ENCODE measurements at regions not wholly inside any gene's neighbourhood (a gene's known extent, or its start where the extent isn't known, plus 50 kb on each side); places are given as distances from the start of the nearest gene placed in this dataset.
"Not testable (repeated sequence)": the region's sequence is repeated elsewhere in the genome, so short reads cannot be mapped to it uniquely, and the experiment has no call there.

DNA sequence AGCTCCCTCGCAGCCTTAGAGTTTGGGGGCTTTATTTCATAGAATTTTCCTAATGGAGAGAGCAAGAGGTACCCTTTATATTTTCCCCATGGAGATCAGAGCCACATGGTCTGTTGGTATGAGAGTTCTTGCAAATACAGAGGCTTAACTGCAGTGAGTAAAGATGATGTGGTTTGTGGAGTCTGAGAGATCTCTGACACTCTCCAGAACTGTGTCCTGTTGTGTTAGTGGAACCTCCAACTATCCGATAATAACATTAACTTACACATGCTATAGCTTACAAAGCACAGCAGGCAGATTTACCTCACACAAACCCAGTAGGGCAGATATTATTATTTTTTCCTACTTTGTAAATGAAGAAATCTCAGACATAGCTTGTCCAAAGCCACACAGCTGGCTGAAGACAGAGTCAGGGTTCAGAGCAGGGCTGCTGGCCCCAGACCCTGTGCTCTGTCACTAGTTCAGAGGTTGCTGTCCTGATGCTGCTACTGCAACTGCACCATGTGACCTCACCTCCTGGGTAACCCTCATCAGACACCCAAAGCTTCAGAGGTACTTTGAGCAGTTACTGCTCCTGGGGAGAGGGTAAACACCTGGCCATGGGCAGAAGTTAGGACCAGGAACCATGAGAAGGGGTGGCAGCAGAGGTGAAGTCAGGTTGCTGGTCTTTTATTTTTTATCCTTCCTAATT, 384.8 kb upstream of the PROX1 start:
- no peak for DNase-seq

DNA sequence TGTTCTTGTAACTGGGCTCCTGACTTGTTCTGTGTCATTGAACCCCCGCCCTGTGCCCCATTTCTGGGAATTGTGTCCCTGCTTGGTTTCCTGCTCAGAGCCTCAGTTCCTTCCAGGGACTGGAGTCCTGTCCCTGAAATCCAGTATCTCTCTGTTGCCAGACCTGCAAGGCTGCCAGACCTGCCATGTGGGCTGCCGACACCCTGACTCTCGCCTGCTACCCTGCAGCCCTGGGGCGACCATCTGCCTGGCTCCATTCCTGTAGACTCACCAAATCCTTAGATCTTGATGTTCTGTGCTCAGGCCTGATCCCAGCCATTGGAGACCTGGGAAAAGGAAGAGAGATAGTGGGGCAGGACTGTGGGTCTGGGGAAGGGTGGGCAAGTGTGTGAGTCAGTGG, 383.3 kb upstream of the PROX1 start:
- peak; percentile 62 for DNase-seq

DNA sequence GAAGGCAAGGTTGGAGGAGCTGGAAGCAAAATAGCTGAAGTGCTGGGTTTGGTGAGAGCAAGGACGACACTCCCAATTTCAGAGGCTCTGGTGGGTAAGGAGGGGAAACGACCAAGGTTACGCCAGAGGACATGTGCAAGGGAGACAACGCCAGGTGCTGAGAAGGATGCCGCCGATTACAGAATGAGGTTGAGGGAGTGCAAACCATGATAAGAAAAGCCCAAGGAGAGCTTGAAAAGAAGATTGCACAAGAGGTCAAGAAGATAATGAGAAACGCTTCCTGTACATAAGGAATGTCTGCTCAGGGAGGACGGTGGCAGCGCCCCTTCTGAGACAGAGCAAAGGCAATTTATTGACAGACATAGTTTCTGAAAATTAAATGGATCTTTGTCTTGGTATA, 382.0 kb upstream of the PROX1 start:
- DNase-seq: peak; percentile 95

DNA sequence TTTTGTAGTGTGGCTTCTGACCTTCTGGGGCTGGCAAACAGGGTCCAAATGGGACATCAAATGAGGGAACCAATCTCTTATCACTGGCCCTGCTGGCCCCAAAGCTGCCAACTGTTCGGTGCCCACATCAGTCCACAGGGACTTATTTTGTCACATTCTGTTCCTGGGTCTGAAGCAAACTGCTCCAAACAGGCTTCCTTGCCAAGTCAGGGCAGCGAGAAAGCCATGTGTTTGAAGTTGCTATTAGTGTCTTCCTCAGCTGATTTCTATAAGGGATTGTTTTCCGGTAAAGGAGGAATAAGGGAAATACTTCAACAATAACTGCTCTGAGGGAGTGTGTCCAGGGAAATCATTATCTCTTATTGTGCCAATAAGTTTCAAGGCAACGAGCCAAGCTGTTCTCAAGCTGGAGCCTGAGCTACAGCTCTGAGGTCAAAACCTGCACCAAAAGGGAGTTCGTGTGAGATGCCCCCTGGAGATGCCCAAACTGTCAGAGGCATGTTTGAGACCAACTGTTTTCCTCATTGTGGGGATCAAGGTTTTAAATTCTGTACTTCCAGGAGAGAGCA, 381.4 kb upstream of the PROX1 start:
- DNase-seq: peak; percentile 59

DNA sequence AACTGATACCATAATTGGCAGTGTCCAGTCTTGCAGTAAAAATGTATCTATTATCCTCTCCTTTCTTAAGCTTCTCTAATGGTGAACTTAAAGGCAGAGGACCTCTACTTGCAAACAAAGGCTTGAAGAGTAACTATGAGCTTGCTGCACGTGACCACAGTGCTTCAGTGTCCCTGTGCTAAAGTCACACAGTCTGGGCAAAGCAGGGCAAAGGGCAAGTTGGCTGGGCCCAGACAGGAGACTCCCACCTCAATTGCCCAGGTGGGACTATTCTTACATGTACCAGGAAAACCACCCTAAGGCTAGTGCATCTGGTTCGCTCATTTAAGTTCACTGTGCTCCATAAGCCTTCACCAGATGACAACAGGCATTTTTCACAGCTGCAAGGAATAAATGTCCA, 374.2 kb upstream of the PROX1 start:
- no peak for DNase-seq

DNA sequence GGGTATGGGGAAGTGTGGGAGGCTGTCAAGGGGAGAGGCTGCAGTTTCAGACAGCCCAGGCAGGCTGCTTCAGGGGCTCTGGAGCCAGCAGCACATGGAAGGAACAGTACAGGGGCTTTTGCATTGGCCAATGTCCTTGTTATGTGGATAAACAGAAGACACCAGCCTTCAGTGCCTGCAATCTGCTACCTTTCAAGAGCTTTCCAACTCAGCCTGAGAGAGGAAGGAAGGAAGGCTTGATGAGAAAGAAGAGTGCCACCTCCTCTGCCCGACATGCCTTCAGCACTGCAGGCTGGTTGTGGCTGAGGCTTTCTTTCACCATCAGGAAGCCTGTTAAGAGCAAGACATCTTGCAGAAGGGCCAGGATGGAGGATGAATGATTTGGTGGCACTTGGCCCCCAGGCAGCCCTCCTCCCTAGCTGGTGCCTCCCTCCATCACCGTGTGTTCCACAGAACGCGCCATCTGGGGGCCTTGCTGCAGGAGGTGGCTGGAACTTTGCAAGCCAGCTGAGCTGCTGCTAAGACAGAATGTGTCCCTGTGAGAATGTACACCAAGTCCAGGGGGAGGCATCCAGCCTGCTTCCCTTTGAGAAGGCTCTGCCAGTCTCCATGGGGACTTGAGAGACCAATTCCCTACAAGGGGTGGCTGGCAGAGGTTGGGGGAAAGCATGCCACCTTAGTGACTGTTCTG, 372.4 kb upstream of the PROX1 start:
- DNase-seq: no peak

DNA sequence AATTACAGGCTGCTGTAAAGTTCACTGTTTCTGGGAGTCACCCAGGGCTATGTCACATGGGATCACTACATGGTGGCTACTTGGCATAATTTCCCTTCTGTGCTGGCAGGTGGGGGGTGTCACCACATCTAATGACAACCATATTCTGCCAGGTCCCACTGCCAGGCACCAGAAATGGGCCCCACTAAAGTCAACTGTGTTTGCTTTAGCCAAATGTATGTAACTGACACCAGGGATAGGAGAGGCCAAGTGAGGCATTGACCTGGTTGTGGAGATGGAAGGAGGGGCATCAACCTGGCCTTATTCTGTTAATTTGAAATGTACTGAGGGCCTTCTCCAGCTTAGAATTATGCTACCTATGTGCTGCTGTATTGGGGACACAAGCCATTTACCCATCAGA, 370.6 kb upstream of the PROX1 start:
- DNase-seq: no peak

DNA sequence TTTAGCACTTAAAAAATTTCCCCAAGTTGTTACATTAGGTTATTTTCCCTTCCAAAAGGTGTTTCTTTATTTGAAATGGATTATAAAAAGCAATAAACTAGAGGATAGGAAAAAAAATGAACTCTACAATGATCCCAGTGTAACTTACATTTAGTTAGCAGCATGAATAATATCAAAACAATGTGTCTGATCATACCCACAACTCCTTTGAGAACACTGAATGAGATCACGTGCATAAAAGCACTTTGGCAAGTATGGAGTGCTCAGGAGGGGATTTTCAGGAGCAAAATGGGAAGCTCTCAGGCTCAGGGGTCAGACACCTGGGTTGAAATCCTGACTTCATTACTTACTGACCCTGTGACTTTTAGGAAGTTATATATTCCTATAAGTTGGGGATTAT, 369.7 kb upstream of the PROX1 start:
- DNase-seq: no peak

DNA sequence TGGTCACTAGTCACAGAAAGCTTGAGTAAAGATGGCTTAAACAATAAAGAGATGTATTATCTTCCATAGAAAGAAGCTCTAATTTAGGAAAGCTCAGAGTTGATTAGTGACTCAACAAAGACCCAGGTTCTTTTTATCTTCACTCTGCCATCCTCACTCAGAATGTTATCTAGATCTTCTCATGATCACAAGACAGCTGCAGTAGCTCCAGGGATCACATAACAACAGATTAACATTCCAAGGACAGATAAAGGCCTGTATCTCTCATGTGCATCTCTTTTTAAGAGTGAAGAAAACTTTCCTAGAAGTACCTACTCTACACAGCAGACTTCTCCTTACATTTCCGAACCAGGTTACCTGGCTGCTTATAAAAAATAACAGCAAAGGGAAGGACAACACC, 368.7 kb upstream of the PROX1 start:
- no peak for DNase-seq

DNA sequence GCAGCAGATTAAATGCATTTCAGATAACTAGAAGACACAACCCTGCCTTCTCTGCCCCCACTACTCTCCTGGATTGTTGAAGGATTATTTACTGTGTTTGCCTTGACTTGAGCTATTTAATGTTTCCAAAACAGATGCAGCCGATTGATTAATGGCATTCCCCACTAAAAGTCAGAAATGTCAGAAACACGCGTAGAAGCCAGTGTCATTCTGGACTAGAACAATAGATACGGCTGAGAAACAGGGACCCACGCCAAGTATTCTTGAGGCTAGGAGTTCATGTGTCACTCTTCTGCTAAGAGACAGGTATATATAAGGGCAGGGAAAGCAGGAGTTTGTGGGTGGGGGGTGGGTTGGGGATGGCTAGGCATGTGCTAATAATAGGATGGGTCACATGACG, 366.7 kb upstream of the PROX1 start:
- no peak for DNase-seq

DNA sequence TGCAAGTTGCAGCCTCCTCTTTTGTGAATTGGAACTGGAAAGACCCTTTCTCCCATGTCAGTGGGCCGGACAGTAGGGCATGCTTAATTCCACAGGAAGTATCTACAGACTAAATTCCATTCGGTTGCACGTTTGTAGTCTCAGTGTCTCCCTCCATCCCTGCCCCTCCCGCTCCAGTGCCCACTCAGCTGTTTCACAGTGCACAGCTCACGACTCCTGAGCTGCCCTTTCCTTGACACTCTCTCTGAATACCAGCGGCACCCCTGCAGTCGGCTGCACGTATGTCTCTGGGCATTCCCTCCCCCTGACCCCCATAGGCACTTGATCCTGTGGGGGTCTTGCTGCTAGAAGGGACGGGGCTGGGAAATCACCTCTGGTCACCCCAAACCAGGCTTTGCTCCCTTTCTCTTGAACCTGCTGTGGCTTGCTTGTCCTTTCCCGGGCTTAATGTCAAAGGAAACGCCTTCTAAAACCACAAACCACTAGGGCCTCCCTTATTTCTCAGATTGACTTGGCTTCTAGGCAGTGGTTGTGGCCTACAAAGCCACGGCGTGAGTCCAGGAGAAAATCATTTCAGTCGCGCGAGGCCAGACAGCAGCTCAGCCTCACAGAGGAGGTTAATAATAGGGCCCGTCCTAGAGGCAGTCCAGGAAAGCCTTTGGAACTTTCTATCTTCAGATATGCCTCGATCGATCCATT, 365.3 kb upstream of the PROX1 start:
- peak; percentile 76 for DNase-seq

DNA sequence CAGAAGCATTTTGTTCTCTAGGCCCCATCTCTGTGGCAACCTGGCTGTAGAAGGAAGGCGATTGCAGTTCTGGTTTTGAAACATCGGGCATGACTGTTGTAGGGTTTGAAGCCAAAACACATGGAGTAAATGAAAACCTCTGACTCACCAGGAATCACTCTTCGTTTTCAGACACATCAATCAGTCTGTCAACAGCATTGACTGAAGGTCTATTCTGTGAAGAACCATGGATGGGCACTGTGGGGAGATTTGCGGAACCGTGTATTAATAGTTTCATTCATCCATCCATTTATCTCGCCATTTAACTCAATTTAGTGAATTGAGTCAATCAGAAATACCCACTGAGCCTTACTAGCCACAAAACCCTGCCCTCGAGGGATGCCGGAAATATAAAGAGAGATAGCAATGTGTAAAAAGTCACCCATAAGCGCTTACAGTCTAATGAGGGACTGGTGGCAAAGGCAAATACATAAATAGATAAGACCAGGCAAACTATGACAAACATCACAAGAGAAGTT, 364.6 kb upstream of the PROX1 start:
- DNase-seq: peak; percentile 13

DNA sequence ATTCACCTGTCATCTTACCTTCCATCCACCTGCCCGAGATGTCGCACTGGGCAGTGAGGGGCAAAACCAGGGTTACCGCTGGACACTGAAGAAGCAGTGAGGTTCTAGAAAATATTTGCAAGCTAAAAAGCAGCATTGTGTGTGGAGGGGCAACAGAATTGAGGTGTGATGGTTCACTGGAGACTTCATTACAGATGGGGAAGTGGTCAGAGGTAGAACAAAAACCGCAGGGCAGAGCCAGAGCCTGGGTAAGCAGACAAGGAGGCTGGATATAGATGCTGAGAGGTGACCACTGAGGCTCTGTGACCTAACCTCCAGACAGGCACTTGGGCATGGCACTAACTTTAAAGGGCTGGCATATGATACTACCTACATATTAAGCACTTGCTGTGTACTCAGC, 363.9 kb upstream of the PROX1 start:
- DNase-seq: no peak

DNA sequence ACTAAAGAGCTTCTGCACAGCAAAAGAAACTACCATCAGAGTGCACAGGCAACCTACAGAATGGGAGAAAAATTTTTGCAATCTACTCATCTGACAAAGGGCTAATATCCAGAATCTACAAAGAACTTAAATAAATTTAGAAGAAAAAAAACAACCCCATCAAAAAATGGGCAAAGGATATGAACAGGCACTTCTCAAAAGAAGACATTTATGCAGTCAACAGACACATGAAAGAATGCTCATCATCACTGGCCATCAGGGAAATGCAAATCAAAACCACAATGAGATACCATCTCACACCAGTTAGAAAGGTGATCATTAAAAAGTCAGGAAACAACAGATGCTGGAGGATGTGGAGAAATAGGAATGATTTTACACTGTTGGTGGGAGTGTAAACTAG, 351.0 kb upstream of the PROX1 start:
- not testable (repeated sequence) for DNase-seq

DNA sequence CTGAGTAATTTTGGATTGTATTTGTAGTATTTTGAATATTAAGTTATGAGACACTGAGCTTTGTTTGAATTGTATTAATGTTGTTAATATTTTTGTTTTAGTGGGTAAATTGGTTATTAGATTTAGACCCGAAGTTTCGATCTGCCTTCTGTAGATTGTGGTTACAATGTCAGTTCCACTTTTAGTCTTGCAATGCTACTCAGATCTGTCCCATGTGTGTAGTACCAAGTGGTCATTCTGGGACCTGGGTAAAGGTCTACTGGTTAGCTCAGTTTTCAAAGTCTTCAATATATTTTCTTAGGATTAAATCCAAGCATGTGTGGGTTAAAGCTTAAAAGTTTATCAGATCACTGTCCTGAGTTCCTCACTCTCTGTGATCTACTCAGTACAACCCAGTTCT, 346.5 kb upstream of the PROX1 start:
- no peak for DNase-seq

DNA sequence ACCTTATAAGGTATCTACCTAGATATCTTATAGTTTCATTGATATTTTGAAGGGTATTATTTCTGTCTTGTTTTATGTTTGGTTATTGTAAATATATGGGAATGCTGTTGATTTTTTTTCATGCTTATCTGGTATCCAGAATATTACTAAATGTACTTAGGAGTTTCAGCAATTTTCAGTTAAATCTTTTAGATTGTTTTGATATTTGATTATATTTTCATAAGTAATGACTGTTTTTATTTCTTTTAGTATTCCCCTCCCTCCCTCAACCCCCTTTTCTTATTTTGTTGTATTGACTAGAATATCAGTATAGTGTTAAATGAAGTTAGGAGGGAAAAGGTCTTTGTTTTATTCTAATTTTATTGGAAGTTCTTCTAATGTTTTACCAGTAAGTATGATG, 344.4 kb upstream of the PROX1 start:
- DNase-seq: no peak

DNA sequence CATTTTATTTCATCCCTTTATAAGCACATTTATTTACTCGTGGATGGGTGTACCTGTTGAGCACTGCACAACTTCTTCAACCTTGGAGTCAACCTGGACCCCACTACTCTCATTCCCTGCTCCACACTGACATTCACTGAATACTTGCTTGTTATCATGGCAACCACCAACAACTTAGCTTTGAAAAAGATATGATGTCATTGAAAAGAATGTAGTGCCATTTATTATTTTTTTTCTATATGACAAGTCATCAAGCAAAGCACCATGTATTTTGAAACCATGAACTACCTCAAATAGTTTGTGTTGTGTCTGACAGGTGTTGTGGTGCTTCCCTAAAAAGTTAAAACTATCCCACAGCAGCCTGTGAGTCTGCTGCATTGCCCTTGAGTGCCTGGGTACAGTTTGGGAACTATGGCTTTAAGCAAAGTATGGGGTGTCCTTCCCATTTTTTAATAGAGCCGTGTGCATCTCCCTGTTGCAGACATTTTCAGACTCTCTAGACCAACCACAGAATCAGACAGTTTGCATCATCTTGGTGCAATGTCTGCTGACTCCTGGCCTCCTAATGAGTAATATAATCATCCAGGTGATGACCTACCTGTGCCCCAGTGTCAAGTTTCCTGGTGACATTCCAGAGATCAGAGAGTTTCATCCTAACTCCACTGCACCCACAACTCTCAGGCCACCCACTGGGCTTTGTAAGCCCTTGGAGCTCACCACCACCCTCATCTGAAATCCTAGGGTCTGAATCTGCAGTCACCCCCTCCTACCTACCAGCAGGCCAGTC, 339.7 kb upstream of the PROX1 start:
- DNase-seq: no peak

DNA sequence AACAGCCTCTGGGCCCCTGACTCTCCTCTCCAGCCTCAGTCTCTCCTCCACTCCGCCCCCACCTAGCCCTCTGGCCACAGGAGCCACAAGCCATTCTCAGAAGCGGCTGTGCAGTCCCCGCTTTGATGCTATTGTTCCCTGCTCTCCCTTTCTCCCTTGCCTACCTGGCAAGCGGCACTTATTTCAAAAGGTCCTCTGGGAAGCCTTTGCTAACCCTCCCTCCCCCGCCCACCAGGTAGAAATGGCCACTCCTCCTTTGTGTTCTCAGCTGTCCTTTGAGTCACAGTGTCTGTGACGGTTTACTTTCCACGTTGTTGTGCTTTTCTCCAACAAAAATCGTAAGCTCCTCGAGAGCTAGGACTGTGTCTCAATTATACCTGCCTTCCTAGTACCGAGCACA, 338.4 kb upstream of the PROX1 start:
- no peak for DNase-seq

DNA sequence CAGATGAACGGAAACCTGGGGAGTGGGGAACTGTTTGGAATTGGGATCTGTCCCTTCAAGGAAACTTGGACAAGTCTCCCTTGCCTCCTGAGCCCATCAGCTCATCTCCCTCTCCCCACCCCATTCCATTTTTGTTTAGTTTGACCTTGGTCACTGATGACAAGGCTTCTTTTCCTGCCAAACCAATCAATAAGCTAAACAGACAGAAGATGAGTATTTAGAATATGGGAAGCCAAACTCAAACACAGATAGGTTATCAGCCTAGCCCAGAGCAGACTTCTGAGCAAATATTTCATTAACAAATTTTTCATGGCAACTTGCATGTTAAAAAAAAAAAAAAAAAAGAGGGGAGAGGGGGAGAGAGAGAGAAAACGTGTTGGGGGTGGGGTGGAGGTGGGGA, 337.2 kb upstream of the PROX1 start:
- DNase-seq: no peak

DNA sequence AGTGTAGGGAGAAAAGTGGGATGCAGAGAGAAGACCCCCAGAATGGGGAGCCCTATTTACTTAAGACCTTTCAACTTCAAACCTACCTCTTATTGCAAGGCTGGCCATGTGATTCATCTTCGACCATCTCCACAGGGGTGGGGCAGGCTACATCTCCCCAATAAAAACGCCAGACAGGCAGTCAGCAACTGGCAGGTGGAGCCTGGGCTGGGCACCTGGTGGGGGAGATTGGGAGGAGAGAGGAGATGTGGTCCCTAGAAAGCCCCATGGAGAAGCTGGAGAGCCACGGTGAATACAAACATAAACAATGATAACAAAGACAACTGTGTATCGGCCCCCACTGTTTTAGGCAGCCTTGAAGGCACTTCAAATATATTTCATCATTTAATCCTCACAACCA, 336.7 kb upstream of the PROX1 start:
- DNase-seq: no peak

DNA sequence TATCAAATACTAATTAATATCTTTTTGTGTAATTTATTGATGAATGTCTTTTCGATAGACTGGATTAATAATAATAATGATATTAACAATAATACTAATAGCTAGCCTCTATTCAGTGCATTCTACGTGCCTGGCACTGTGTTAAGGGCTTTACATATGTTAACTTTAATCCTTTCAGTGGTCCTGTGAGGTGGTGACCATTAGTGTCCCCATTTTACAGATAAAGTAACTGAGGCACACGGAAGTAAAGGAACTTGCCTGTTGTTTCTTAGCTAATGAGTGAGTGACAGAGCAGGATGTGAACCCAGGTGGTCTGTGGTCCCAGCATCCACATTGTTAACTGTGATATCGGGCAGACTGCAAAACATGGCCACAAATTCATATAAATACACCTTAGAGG, 335.7 kb upstream of the PROX1 start:
- DNase-seq: no peak

DNA sequence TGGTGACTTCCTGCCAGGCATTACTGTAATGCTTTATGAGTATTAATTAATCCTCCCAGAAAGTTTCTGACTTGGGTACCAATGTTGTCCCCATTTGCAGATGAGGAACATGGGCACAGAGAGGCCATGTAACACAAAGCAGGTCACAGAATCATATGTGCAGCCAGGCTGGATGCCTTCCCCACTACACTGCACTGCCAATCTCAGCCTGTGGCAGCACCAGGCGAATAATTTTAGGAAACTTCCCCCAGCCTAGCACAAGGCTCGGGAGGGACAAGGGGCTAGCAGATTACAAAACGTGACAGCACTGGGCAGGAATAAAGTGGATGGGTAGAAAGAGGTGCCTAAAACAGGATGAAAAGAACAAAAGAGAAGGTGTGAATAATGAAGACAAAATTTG, 331.7 kb upstream of the PROX1 start:
- DNase-seq: no peak

DNA sequence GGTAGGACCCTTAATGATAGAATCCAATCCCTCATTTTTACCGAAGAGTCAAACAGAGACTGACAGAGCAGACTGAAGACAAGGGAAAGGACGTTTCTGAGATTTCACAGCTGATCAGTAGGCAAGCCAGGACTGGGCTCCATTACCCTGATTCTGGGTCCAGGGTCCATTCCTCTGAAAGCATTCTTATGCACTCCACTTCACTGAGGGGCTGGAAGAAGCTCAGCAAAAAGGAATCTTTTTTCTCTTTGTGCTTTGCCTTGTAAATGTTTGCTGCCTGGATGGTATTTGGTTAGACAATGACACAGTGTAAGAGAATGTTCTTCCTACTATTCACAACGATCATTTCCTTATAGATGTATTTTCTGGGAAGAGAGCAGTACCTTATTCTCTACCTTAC, 331.3 kb upstream of the PROX1 start:
- DNase-seq: no peak
